Colonic mucosa (tissue), 4 donors: ENCODE measurements at regions not wholly inside any gene's neighbourhood (a gene's known extent, or its start where the extent isn't known, plus 50 kb on each side); places are given as distances from the start of the nearest gene placed in this dataset.

Experiments used
- DNase-seq: peaks from one replicate; pipeline ENCODE4 v3.0.0-alpha.2; 2020
- H3K27ac ChIP-seq: fragments of 200-600 bp; one replicate; pipeline ENCODE4 v1.8.0; 2021
- H3K27me3 ChIP-seq: fragments of 200-600 bp; one replicate; pipeline ENCODE4 v1.8.0; 2021
- H3K36me3 ChIP-seq: fragments of 200-600 bp; one replicate; pipeline ENCODE4 v1.8.0; 2021
- H3K4me1 ChIP-seq: fragments of 200-600 bp; one replicate; pipeline ENCODE4 v1.8.0; 2021; ENCODE audit warnings: mild to moderate bottlenecking
- H3K4me3 ChIP-seq: fragments of 200-600 bp; one replicate; pipeline ENCODE4 v1.8.0; 2021
- H3K9ac ChIP-seq, 2 donors: one replicate each; pipeline ENCODE4 v1.7.0; 2013; ENCODE audit warnings: control low read depth in 2 of 2, low read depth in 2 of 2, low read length in 2 of 2
- H3K9me3 ChIP-seq: fragments of 200-600 bp; one replicate; pipeline ENCODE4 v1.8.0; 2021
- intact Hi-C: fragments of 100-400 bp; cut with DNase I; formaldehyde crosslinking; loops from one replicate; pipeline ENCODE4 v1.14.1; 2022
- TF ChIP-seq, protein P1 (sequence below): fragments of 200-600 bp; IDR thresholded peaks from one replicate; pipeline ENCODE4 v1.8.0; 2022; ENCODE audit warnings: antibody characterized with exemption, mild to moderate bottlenecking
- donor health status: healthy.
- donor health status: DM: no; HTN: no; CAD: no.
- donor health status: DM: no; HTN: no; CAD: no.

GRCh38 chr6:103875221-103875620 lies 984.5 kb downstream of the HACE1 start:
- H3K27me3 ChIP-seq: no peaks in the 10 kb centered on the region
- TF ChIP-seq, protein P1, sequence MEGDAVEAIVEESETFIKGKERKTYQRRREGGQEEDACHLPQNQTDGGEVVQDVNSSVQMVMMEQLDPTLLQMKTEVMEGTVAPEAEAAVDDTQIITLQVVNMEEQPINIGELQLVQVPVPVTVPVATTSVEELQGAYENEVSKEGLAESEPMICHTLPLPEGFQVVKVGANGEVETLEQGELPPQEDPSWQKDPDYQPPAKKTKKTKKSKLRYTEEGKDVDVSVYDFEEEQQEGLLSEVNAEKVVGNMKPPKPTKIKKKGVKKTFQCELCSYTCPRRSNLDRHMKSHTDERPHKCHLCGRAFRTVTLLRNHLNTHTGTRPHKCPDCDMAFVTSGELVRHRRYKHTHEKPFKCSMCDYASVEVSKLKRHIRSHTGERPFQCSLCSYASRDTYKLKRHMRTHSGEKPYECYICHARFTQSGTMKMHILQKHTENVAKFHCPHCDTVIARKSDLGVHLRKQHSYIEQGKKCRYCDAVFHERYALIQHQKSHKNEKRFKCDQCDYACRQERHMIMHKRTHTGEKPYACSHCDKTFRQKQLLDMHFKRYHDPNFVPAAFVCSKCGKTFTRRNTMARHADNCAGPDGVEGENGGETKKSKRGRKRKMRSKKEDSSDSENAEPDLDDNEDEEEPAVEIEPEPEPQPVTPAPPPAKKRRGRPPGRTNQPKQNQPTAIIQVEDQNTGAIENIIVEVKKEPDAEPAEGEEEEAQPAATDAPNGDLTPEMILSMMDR: no peak
- DNase-seq: no peak
- H3K4me1 ChIP-seq: no peaks in the 10 kb centered on the region
- no peak overlapping the region for H3K9ac ChIP-seq
- no peaks in the 10 kb centered on the region for H3K36me3 ChIP-seq
- H3K4me3 ChIP-seq: no peak overlapping the region
- H3K9me3 ChIP-seq: no peaks in the 10 kb centered on the region
- no peak overlapping the region for H3K27ac ChIP-seq
- intact Hi-C loops: no loop called here

DNA sequence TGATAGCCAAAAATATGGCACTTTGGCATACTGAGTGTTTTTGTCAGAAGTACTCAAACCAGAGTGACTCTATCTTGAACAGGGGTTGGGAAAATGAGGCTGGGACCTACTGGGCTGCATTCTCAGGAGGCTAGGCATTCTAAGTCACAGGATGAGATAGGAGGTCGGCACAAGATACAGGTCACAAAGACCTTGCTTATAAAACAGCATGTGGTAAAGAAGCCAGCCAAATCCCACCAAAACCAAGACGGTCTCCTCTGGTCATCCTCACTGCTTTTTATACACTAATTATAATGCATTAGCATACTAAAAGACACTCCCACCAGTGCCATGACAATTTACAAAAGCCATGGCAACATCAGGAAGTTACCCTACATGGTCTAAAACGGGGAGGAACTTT lies 985.1 kb downstream of the HACE1 start:
- H3K9me3 ChIP-seq: no peaks in the 10 kb centered on the region
- no peak overlapping the region for H3K27ac ChIP-seq
- no peaks in the 10 kb centered on the region for H3K36me3 ChIP-seq
- intact Hi-C loops: no loop called here
- TF ChIP-seq, protein P1: no peak
- no peak overlapping the region for H3K9ac ChIP-seq
- DNase-seq: no peak
- H3K4me3 ChIP-seq: no peak overlapping the region
- H3K27me3 ChIP-seq: no peaks in the 10 kb centered on the region
- no peaks in the 10 kb centered on the region for H3K4me1 ChIP-seq

DNA sequence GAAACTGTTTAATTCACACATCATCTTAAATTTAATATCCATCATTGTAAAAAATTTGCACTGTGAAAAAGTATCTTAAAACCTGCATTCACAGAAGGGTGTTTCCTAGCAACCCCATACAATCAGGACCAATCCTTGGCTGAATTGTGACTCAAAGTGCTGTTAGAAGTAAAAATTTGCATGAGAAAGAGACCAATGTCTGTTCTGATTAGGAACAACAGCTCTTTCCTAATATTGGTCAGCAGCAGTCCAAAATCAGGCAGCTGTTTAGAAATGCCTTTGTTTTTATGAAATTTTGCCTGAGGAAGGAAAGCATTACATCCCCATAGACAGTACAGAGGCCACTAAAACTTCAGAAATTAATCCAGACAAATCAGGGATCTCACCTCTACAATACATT lies 987.0 kb downstream of the HACE1 start:
- Histone ChIP-seq H3K9ac (no peak overlapping the region), H3K9me3 (no peaks in the 10 kb centered on the region), H3K4me3 (no peak overlapping the region), H3K27me3 (no peaks in the 10 kb centered on the region), H3K4me1 (no peaks in the 10 kb centered on the region), H3K36me3 (no peaks in the 10 kb centered on the region), H3K27ac (no peak overlapping the region)
- TF ChIP-seq, protein P1: no peak
- no peak for DNase-seq
- intact Hi-C loops: no loop called here

- TF ChIP-seq, protein P1: no peak
- no peak for DNase-seq
- Histone ChIP-seq H3K4me3 (no peak overlapping the region), H3K36me3 (no peaks in the 10 kb centered on the region), H3K9ac (no peak overlapping the region), H3K27me3 (no peaks in the 10 kb centered on the region), H3K27ac (no peak overlapping the region), H3K9me3 (no peaks in the 10 kb centered on the region), H3K4me1 (no peaks in the 10 kb centered on the region)
- intact Hi-C loops: no loop called here
Measured at GRCh38 chr6:103872233-103872632, 987.5 kb downstream of the HACE1 start.

DNA sequence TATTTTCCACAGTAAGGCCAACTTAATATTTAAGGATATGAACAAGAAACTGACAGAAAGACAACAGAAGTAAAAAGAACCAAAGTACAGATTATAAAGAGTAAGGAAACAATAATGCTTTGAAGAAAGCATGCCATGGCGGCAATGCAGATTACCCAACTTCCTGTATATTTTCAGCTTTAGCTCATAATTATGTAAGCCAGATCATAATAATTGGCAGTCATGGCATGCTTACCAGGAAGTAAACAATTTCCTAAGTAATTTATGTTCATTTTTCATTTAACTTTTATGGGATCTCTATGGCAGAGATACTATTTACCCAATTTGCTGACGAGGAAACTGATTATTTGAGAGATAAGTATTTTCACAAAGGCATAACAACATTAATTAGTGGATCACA lies 988.7 kb downstream of the HACE1 start:
- Histone ChIP-seq H3K9me3 (no peaks in the 10 kb centered on the region), H3K9ac (no peak overlapping the region), H3K36me3 (no peaks in the 10 kb centered on the region), H3K27me3 (no peaks in the 10 kb centered on the region), H3K4me3 (no peak overlapping the region), H3K27ac (no peak overlapping the region), H3K4me1 (no peaks in the 10 kb centered on the region)
- intact Hi-C loops: no loop called here
- no peak for DNase-seq
- TF ChIP-seq, protein P1: no peak

- intact Hi-C loops: no loop called here
- Histone ChIP-seq H3K27me3 (no peaks in the 10 kb centered on the region), H3K9me3 (no peaks in the 10 kb centered on the region), H3K4me1 (no peaks in the 10 kb centered on the region), H3K9ac (no peak overlapping the region), H3K4me3 (no peak overlapping the region), H3K27ac (no peak overlapping the region), H3K36me3 (no peaks in the 10 kb centered on the region)
- TF ChIP-seq, protein P1: no peak
- no peak for DNase-seq
Measured at GRCh38 chr6:103862297-103862696, 997.4 kb downstream of the HACE1 start.
